Smooth muscle cell (in vitro differentiated cells): ENCODE measurements at regions not wholly inside any gene's neighbourhood (a gene's known extent, or its start where the extent isn't known, plus 50 kb on each side); places are given as distances from the start of the nearest gene placed in this dataset.
"Not testable (repeated sequence)": the region's sequence is repeated elsewhere in the genome, so short reads cannot be mapped to it uniquely, and the experiment has no call there.

Experiments
- DNase-seq: peaks from one replicate; lab custom pipeline; 2025; ENCODE audit not compliant: unreplicated experiment; lab: John Stamatoyannopoulos, UW
- H2AFZ ChIP-seq: fragments of 200-600 bp; sonication (generic); 2 replicates; pipeline ENCODE4 v1.6.0; 2016; ENCODE audit warnings: antibody characterized with exemption, low read depth, mild to moderate bottlenecking
- H3F3A ChIP-seq: fragments of 200-600 bp; sonication (generic); 2 replicates; pipeline ENCODE4 v1.6.0; 2017; ENCODE audit warnings: antibody characterized with exemption, low read depth
- H3K27ac ChIP-seq: fragments of 200-600 bp; sonication (generic); 2 replicates; pipeline ENCODE4 v1.5.1; 2016; ENCODE audit warnings: low read depth, mild to moderate bottlenecking
- H3K27me3 ChIP-seq: fragments of 200-600 bp; sonication (generic); 2 replicates; pipeline ENCODE4 v1.6.1; 2016; ENCODE audit warnings: low read depth, mild to moderate bottlenecking
- H3K36me3 ChIP-seq: fragments of 200-600 bp; sonication (generic); 2 replicates; pipeline ENCODE4 v1.5.1; 2016; ENCODE audit warnings: low read depth
- H3K4me1 ChIP-seq: fragments of 200-600 bp; sonication (generic); 2 replicates; pipeline ENCODE4 v1.5.1; 2016; ENCODE audit warnings: low read depth
- H3K4me2 ChIP-seq: fragments of 200-600 bp; sonication (generic); 2 replicates; pipeline ENCODE4 v1.6.0; 2016; ENCODE audit warnings: mild to moderate bottlenecking
- H3K4me3 ChIP-seq: fragments of 200-600 bp; sonication (generic); 2 replicates; pipeline ENCODE4 v1.5.1; 2016; ENCODE audit warnings: mild to moderate bottlenecking
- H3K79me2 ChIP-seq: fragments of 200-600 bp; sonication (generic); 2 replicates; pipeline ENCODE4 v1.6.0; 2016; ENCODE audit warnings: low read depth, mild to moderate bottlenecking
- H3K9ac ChIP-seq: fragments of 200-600 bp; sonication (generic); 2 replicates; pipeline ENCODE4 v1.6.0; 2016; ENCODE audit warnings: low read depth
- H3K9me3 ChIP-seq: fragments of 200-600 bp; sonication (generic); replicated peaks from 2 replicates; pipeline ENCODE4 v1.5.1; 2016; ENCODE audit warnings: low read depth
- H4K20me1 ChIP-seq: fragments of 200-600 bp; sonication (generic); 2 replicates; pipeline ENCODE4 v1.6.0; 2016; ENCODE audit warnings: low read depth
- CTCF ChIP-seq: fragments of 200-600 bp; sonication (generic); IDR thresholded peaks from 2 replicates; pipeline ENCODE4 v1.5.1; 2017; ENCODE audit warnings: borderline replicate concordance, mild to moderate bottlenecking, antibody characterized with exemption; ENCODE audit not compliant: insufficient read depth, poor library complexity, severe bottlenecking
- WGBS: methylation state at CpG from one replicate; pipeline ENCODE4 v1.1.7; 2016; ENCODE audit warnings: low lambda C conversion rate; 5-methylcytosine and 5-hydroxymethylcytosine counted together

DNA sequence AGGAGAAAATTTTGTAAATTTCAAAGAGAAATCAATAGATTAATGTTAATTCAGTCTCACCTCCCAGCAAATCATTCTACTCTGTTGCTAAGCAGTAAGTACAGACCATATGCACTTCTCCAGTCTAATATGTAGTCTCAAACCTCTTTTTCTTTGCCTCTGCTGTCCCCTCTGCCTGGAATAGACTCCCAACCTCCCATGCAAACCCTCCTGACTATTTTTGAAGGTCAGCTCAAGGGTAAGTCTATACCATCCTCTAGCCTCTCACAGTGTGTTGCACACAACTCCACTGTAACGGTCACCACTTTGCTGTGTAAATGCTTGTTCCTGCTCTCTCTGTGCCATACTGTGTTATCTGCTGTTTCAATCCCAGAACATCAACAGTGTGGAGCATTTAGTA is 94.5 kb upstream of the TRIM77 start:
- not testable (repeated sequence) for H3K4me3 ChIP-seq, DNase-seq, H3K9ac ChIP-seq, H3K79me2 ChIP-seq, H3K4me2 ChIP-seq, H4K20me1 ChIP-seq, H3K4me1 ChIP-seq, H3K9me3 ChIP-seq, H3K27me3 ChIP-seq, H3K27ac ChIP-seq, H3K36me3 ChIP-seq, H3F3A ChIP-seq, H2AFZ ChIP-seq
- WGBS, result 64% methylated on average over 1 of the region's 1 CpG
- TF ChIP-seq CTCF, result peak; percentile 16

DNA sequence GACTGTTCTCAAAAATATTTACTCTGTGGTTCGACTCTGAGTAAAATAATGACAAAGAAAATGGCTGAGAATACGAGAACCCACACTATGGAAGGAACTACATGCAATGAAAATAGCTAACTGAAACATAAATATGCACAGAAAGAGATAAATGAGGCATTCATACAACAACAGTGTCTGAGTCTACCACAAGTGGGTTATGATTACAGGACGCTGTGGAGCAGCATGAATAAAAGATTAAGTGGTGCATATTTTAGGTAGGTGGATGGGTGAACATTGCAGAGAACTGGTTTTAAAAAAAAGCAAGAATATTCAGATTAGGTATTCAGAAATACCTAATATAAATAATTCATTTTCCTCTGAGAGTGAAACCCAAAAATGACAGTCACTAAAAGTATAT is 93.9 kb upstream of the TRIM77 start:
- H3K4me3 ChIP-seq, H3K27ac ChIP-seq, DNase-seq, H3K36me3 ChIP-seq, H2AFZ ChIP-seq, H3K9ac ChIP-seq, H3K79me2 ChIP-seq, H4K20me1 ChIP-seq, H3K9me3 ChIP-seq, H3K4me2 ChIP-seq, H3F3A ChIP-seq, H3K4me1 ChIP-seq, H3K27me3 ChIP-seq: not testable (repeated sequence)
- 75% methylated on average over 3 of the region's 3 CpGs for WGBS

- peak; percentile 52 for TF ChIP-seq CTCF
- not testable (repeated sequence) for H3K79me2 ChIP-seq, H4K20me1 ChIP-seq, H3K27me3 ChIP-seq, H3F3A ChIP-seq, H3K4me3 ChIP-seq, H3K9ac ChIP-seq, H3K4me1 ChIP-seq, H3K9me3 ChIP-seq, H3K4me2 ChIP-seq, DNase-seq, H3K36me3 ChIP-seq, H3K27ac ChIP-seq
- 30% methylated on average over 1 of the region's 1 CpG for WGBS
- H2AFZ ChIP-seq, result peak overlapping the region; percentile 10
These were observed 93.0 kb upstream of the TRIM77 start for GRCh38 chr11:89616999-89617602.

DNA sequence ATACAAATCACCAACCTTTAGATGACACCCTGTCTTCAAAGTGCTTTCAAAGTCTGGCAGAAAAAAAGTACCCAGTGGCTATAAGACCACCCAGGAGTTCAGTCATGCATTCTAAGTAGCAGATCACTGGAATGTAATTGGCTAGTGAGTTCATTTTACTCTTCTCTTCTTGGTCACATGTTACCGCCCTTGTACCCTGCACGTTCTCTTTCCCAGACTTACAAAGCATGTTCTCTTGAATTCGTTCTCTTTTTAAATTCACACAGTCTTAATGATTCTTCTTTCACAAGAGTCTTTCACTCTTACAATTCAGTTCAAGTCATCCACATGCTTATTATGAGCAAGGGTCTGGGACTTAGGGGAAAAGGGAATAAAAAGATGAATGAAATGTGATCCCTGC is 89.4 kb upstream of the TRIM77 start:
- H3F3A ChIP-seq, H2AFZ ChIP-seq, H3K4me3 ChIP-seq, H3K9ac ChIP-seq, H3K79me2 ChIP-seq, DNase-seq, H3K4me2 ChIP-seq, H3K27me3 ChIP-seq, H4K20me1 ChIP-seq, H3K9me3 ChIP-seq, H3K36me3 ChIP-seq, H3K27ac ChIP-seq, H3K4me1 ChIP-seq: not testable (repeated sequence)
- WGBS, result 88% methylated on average over 3 of the region's 3 CpGs

- DNase-seq, result no peak
- no peaks in the 10 kb centered on the region for H3K27me3 ChIP-seq
- TF ChIP-seq CTCF, result peak; percentile 14
- peaks cover 6% of the 10 kb centered on the region for H3K4me1 ChIP-seq
- H3F3A ChIP-seq, result no peaks in the 10 kb centered on the region
- no peaks in the 10 kb centered on the region for H3K36me3 ChIP-seq
- H4K20me1 ChIP-seq, result no peaks in the 10 kb centered on the region
- no peak overlapping the region for H3K4me3 ChIP-seq
- H2AFZ ChIP-seq, result no peak overlapping the region
- no peak overlapping the region for H3K27ac ChIP-seq
- 76% methylated on average over 6 of the region's 6 CpGs for WGBS
- H3K4me2 ChIP-seq, result no peak overlapping the region
- H3K79me2 ChIP-seq, result no peaks in the 10 kb centered on the region
- H3K9me3 ChIP-seq, result no peaks in the 10 kb centered on the region
- H3K9ac ChIP-seq, result no peak overlapping the region
These were observed 84.9 kb upstream of the TRIM77 start for GRCh38 chr11:89625171-89625570.
